ENCODE measurements at regions not wholly inside any gene's neighbourhood (a gene's known extent, or its start where the extent isn't known, plus 50 kb on each side); places are given as distances from the start of the nearest gene placed in this dataset.

GRCh38 chr12:84619053-84619571, 293.5 kb downstream of the SLC6A15 start:
- intact Hi-C loops (cut with DNase I) = no loop called here
- ATAC-seq (ENCODE audit: low FRiP score) (no peak), DNase-seq (no peak)
- Histone ChIP-seq H3K27me3 (ENCODE audit: control insufficient read depth in 1 of 2, insufficient read depth in 2 of 2, low read length in 1 of 2) (no peaks in the 10 kb centered on the region), H3K4me1 (ENCODE audit: control insufficient read depth in 1 of 2, insufficient read depth in 2 of 2, low read length in 2 of 2) (no peaks in the 10 kb centered on the region), H3K4me3 (ENCODE audit: low read length in 2 of 2) (no peak overlapping the region), H3K36me3 (ENCODE audit: control insufficient read depth in 1 of 2, insufficient read depth in 2 of 2, low read length in 1 of 2) (no peaks in the 10 kb centered on the region), H3K27ac (ENCODE audit: low read depth in 1 of 2, low read length in 2 of 2) (no peak overlapping the region), H3K9me3 (ENCODE audit: control insufficient read depth, low read length) (no peaks in the 10 kb centered on the region)
- WGBS, 2 donors = 61 to 66% methylated on average over 5 of the region's 5 CpGs

- DNase-seq = no peak
- Histone ChIP-seq H3K9me3 (ENCODE audit: control insufficient read depth, low read length) (no peaks in the 10 kb centered on the region), H3K4me1 (ENCODE audit: control insufficient read depth in 1 of 2, insufficient read depth in 2 of 2, low read length in 2 of 2) (no peaks in the 10 kb centered on the region), H3K27ac (ENCODE audit: low read depth in 1 of 2, low read length in 2 of 2) (no peak overlapping the region), H3K4me3 (ENCODE audit: low read length in 2 of 2) (no peak overlapping the region), H3K36me3 (ENCODE audit: control insufficient read depth in 1 of 2, insufficient read depth in 2 of 2, low read length in 1 of 2) (no peaks in the 10 kb centered on the region), H3K27me3 (ENCODE audit: control insufficient read depth in 1 of 2, insufficient read depth in 2 of 2, low read length in 1 of 2) (no peaks in the 10 kb centered on the region)
- no peak for ATAC-seq (ENCODE audit: low FRiP score)
- 95 to 96% methylated on average over 1 of the region's 1 CpG for WGBS, 2 donors
- intact Hi-C loops (cut with DNase I) = no loop called here
These were observed 305.3 kb downstream of the SLC6A15 start for GRCh38 chr12:84607170-84607819.

GRCh38 chr12:84605983-84606382, 306.6 kb downstream of the SLC6A15 start:
- DNase-seq = no peak
- 98 to 99% methylated on average over 2 of the region's 2 CpGs for WGBS, 2 donors
- intact Hi-C loops (cut with DNase I) = no loop called here
- ATAC-seq (ENCODE audit: low FRiP score) = no peak
- H3K27ac ChIP-seq (ENCODE audit: low read depth in 1 of 2, low read length in 2 of 2) = no peak overlapping the region
- H3K4me3 ChIP-seq (ENCODE audit: low read length in 2 of 2) = no peak overlapping the region
- no peaks in the 10 kb centered on the region for H3K27me3 ChIP-seq (ENCODE audit: control insufficient read depth in 1 of 2, insufficient read depth in 2 of 2, low read length in 1 of 2)
- H3K9me3 ChIP-seq (ENCODE audit: control insufficient read depth, low read length) = no peaks in the 10 kb centered on the region
- no peaks in the 10 kb centered on the region for H3K36me3 ChIP-seq (ENCODE audit: control insufficient read depth in 1 of 2, insufficient read depth in 2 of 2, low read length in 1 of 2)
- H3K4me1 ChIP-seq (ENCODE audit: control insufficient read depth in 1 of 2, insufficient read depth in 2 of 2, low read length in 2 of 2) = no peaks in the 10 kb centered on the region

GRCh38 chr12:84604551-84604950, 308.0 kb downstream of the SLC6A15 start:
- no peaks in the 10 kb centered on the region for H3K9me3 ChIP-seq (ENCODE audit: control insufficient read depth, low read length)

GRCh38 chr12:84603484-84604248, 308.9 kb downstream of the SLC6A15 start:
- Histone ChIP-seq H3K4me3 (ENCODE audit: low read length in 2 of 2) (no peak overlapping the region), H3K36me3 (ENCODE audit: control insufficient read depth in 1 of 2, insufficient read depth in 2 of 2, low read length in 1 of 2) (no peaks in the 10 kb centered on the region), H3K27me3 (ENCODE audit: control insufficient read depth in 1 of 2, insufficient read depth in 2 of 2, low read length in 1 of 2) (no peaks in the 10 kb centered on the region), H3K4me1 (ENCODE audit: control insufficient read depth in 1 of 2, insufficient read depth in 2 of 2, low read length in 2 of 2) (no peaks in the 10 kb centered on the region), H3K27ac (ENCODE audit: low read depth in 1 of 2, low read length in 2 of 2) (no peak overlapping the region), H3K9me3 (ENCODE audit: control insufficient read depth, low read length) (no peaks in the 10 kb centered on the region)
- DNase-seq (no peak), ATAC-seq (ENCODE audit: low FRiP score) (no peak)
- 28 to 35% methylated on average over 2 of the region's 2 CpGs for WGBS, 2 donors
- intact Hi-C loops (cut with DNase I) = no loop called here

More at GRCh38 chr12:84604551-84604950, 308.0 kb downstream of the SLC6A15 start:
- Histone ChIP-seq H3K4me3 (ENCODE audit: low read length in 2 of 2) (no peak overlapping the region), H3K27ac (ENCODE audit: low read depth in 1 of 2, low read length in 2 of 2) (no peak overlapping the region), H3K4me1 (ENCODE audit: control insufficient read depth in 1 of 2, insufficient read depth in 2 of 2, low read length in 2 of 2) (no peaks in the 10 kb centered on the region), H3K36me3 (ENCODE audit: control insufficient read depth in 1 of 2, insufficient read depth in 2 of 2, low read length in 1 of 2) (no peaks in the 10 kb centered on the region), H3K27me3 (ENCODE audit: control insufficient read depth in 1 of 2, insufficient read depth in 2 of 2, low read length in 1 of 2) (no peaks in the 10 kb centered on the region)
- DNase-seq (no peak), ATAC-seq (ENCODE audit: low FRiP score) (no peak)
- intact Hi-C loops (cut with DNase I) = no loop called here

GRCh38 chr12:84601483-84601882, 311.1 kb downstream of the SLC6A15 start:
- no peak overlapping the region for H3K27ac ChIP-seq (ENCODE audit: low read depth in 1 of 2, low read length in 2 of 2)

GRCh38 chr12:84599539-84599938, 313.1 kb downstream of the SLC6A15 start:
- ATAC-seq (ENCODE audit: low FRiP score) (no peak), DNase-seq (no peak)
- Histone ChIP-seq H3K4me1 (ENCODE audit: control insufficient read depth in 1 of 2, insufficient read depth in 2 of 2, low read length in 2 of 2) (no peaks in the 10 kb centered on the region), H3K4me3 (ENCODE audit: low read length in 2 of 2) (no peak overlapping the region), H3K27me3 (ENCODE audit: control insufficient read depth in 1 of 2, insufficient read depth in 2 of 2, low read length in 1 of 2) (no peaks in the 10 kb centered on the region), H3K27ac (ENCODE audit: low read depth in 1 of 2, low read length in 2 of 2) (no peak overlapping the region), H3K36me3 (ENCODE audit: control insufficient read depth in 1 of 2, insufficient read depth in 2 of 2, low read length in 1 of 2) (no peaks in the 10 kb centered on the region), H3K9me3 (ENCODE audit: control insufficient read depth, low read length) (no peaks in the 10 kb centered on the region)
- 28 to 32% methylated on average over 2 of the region's 2 CpGs for WGBS, 2 donors
- intact Hi-C loops (cut with DNase I) = no loop called here

More at GRCh38 chr12:84601483-84601882, 311.1 kb downstream of the SLC6A15 start:
- no peaks in the 10 kb centered on the region for H3K36me3 ChIP-seq (ENCODE audit: control insufficient read depth in 1 of 2, insufficient read depth in 2 of 2, low read length in 1 of 2)
- no peaks in the 10 kb centered on the region for H3K9me3 ChIP-seq (ENCODE audit: control insufficient read depth, low read length)
- no peak for DNase-seq
- no peak for ATAC-seq (ENCODE audit: low FRiP score)
- intact Hi-C loops (cut with DNase I) = no loop called here
- no peak overlapping the region for H3K4me3 ChIP-seq (ENCODE audit: low read length in 2 of 2)
- H3K27me3 ChIP-seq (ENCODE audit: control insufficient read depth in 1 of 2, insufficient read depth in 2 of 2, low read length in 1 of 2) = no peaks in the 10 kb centered on the region
- H3K4me1 ChIP-seq (ENCODE audit: control insufficient read depth in 1 of 2, insufficient read depth in 2 of 2, low read length in 2 of 2) = no peaks in the 10 kb centered on the region
- WGBS, 2 donors = 75 to 81% methylated on average over 3 of the region's 3 CpGs

GRCh38 chr12:84596266-84596665, 316.3 kb downstream of the SLC6A15 start:
- no peaks in the 10 kb centered on the region for H3K36me3 ChIP-seq (ENCODE audit: control insufficient read depth in 1 of 2, insufficient read depth in 2 of 2, low read length in 1 of 2)
- H3K4me1 ChIP-seq (ENCODE audit: control insufficient read depth in 1 of 2, insufficient read depth in 2 of 2, low read length in 2 of 2) = no peaks in the 10 kb centered on the region
- intact Hi-C loops (cut with DNase I) = no loop called here
- WGBS, 2 donors = 77 to 79% methylated on average over 2 of the region's 2 CpGs
- no peak overlapping the region for H3K4me3 ChIP-seq (ENCODE audit: low read length in 2 of 2)
- DNase-seq = no peak
- H3K9me3 ChIP-seq (ENCODE audit: control insufficient read depth, low read length) = no peaks in the 10 kb centered on the region
- no peaks in the 10 kb centered on the region for H3K27me3 ChIP-seq (ENCODE audit: control insufficient read depth in 1 of 2, insufficient read depth in 2 of 2, low read length in 1 of 2)
- no peak overlapping the region for H3K27ac ChIP-seq (ENCODE audit: low read depth in 1 of 2, low read length in 2 of 2)
- ATAC-seq (ENCODE audit: low FRiP score) = no peak

GRCh38 chr12:84594157-84594556, 318.4 kb downstream of the SLC6A15 start:
- ATAC-seq (ENCODE audit: low FRiP score) = no peak
- intact Hi-C loops (cut with DNase I) = no loop called here
- DNase-seq = no peak
- WGBS, 2 donors = 60 to 66% methylated on average over 6 of the region's 6 CpGs
- Histone ChIP-seq H3K36me3 (ENCODE audit: control insufficient read depth in 1 of 2, insufficient read depth in 2 of 2, low read length in 1 of 2) (no peaks in the 10 kb centered on the region), H3K9me3 (ENCODE audit: control insufficient read depth, low read length) (no peaks in the 10 kb centered on the region), H3K27ac (ENCODE audit: low read depth in 1 of 2, low read length in 2 of 2) (no peak overlapping the region), H3K4me3 (ENCODE audit: low read length in 2 of 2) (no peak overlapping the region), H3K27me3 (ENCODE audit: control insufficient read depth in 1 of 2, insufficient read depth in 2 of 2, low read length in 1 of 2) (no peaks in the 10 kb centered on the region), H3K4me1 (ENCODE audit: control insufficient read depth in 1 of 2, insufficient read depth in 2 of 2, low read length in 2 of 2) (no peaks in the 10 kb centered on the region)
